Activated CD4-positive, alpha-beta T cell treated with anti-CD3 and anti-CD28 coated beads, Interleukin-2, amount 50 U/mL, for 16 hours (primary cell): ENCODE measurements at regions not wholly inside any gene's neighbourhood (a gene's known extent, or its start where the extent isn't known, plus 50 kb on each side); places are given as distances from the start of the nearest gene placed in this dataset.
"Not testable (repeated sequence)": the region's sequence is repeated elsewhere in the genome, so short reads cannot be mapped to it uniquely, and the experiment has no call there.

ENCODE experiments used
- DNase-seq: peaks from one replicate; pipeline ENCODE4 v3.0.0-alpha.2; 2020

- no peak for DNase-seq
These were observed 114.1 kb downstream of the ZNF648 start for GRCh38 chr1:181947441-181947840.

- peak; percentile 47 for DNase-seq
These were observed 124.5 kb downstream of the ZNF648 start for GRCh38 chr1:181936768-181937581.

GRCh38 chr1:181936269-181936668, 125.2 kb downstream of the ZNF648 start:
- DNase-seq: no peak

- DNase-seq: no peak
These were observed 129.6 kb downstream of the ZNF648 start for GRCh38 chr1:181931873-181932272.

- DNase-seq: no peak
These were observed 131.3 kb downstream of the ZNF648 start for GRCh38 chr1:181930187-181930586.

GRCh38 chr1:181926697-181927096, 134.8 kb downstream of the ZNF648 start:
- no peak for DNase-seq

- DNase-seq: not testable (repeated sequence)
These were observed 137.5 kb downstream of the ZNF648 start for GRCh38 chr1:181924034-181924433.

GRCh38 chr1:181919542-181919941, 142.0 kb downstream of the ZNF648 start:
- no peak for DNase-seq

- no peak for DNase-seq
These were observed 142.5 kb downstream of the ZNF648 start for GRCh38 chr1:181918880-181919525.

GRCh38 chr1:181911715-181912114, 149.8 kb downstream of the ZNF648 start:
- no peak for DNase-seq

- no peak for DNase-seq
These were observed 150.6 kb downstream of the ZNF648 start for GRCh38 chr1:181910905-181911304.

GRCh38 chr1:181909010-181909409, 152.5 kb downstream of the ZNF648 start:
- DNase-seq: no peak

GRCh38 chr1:181906631-181907030, 154.9 kb downstream of the ZNF648 start:
- DNase-seq: no peak

- no peak for DNase-seq
These were observed 155.4 kb downstream of the ZNF648 start for GRCh38 chr1:181905944-181906597.

- DNase-seq: no peak
These were observed 162.7 kb downstream of the ZNF648 start for GRCh38 chr1:181898773-181899172.

GRCh38 chr1:181896824-181897223, 164.7 kb downstream of the ZNF648 start:
- DNase-seq: no peak

- DNase-seq: no peak
These were observed 167.1 kb downstream of the ZNF648 start for GRCh38 chr1:181894439-181894859.

GRCh38 chr1:181893937-181894336, 167.6 kb downstream of the ZNF648 start:
- no peak for DNase-seq

- not testable (repeated sequence) for DNase-seq
These were observed 168.4 kb downstream of the ZNF648 start for GRCh38 chr1:181893150-181893549.

GRCh38 chr1:181872562-181872961, 188.9 kb downstream of the ZNF648 start:
- DNase-seq: no peak

GRCh38 chr1:181863736-181864135, 197.8 kb downstream of the ZNF648 start:
- no peak for DNase-seq

- DNase-seq: no peak
These were observed 198.5 kb downstream of the ZNF648 start for GRCh38 chr1:181863006-181863405.

GRCh38 chr1:181858135-181858534, 203.4 kb downstream of the ZNF648 start:
- DNase-seq: no peak
